ENCODE measurements at regions not wholly inside any gene's neighbourhood (a gene's known extent, or its start where the extent isn't known, plus 50 kb on each side); places are given as distances from the start of the nearest gene placed in this dataset.
A peak's percentile ranks its signal among the peaks of the same experiment; 100 is the strongest.
"Not testable (repeated sequence)": the region's sequence is repeated elsewhere in the genome, so short reads cannot be mapped to it uniquely, and the experiment has no call there.

DNA sequence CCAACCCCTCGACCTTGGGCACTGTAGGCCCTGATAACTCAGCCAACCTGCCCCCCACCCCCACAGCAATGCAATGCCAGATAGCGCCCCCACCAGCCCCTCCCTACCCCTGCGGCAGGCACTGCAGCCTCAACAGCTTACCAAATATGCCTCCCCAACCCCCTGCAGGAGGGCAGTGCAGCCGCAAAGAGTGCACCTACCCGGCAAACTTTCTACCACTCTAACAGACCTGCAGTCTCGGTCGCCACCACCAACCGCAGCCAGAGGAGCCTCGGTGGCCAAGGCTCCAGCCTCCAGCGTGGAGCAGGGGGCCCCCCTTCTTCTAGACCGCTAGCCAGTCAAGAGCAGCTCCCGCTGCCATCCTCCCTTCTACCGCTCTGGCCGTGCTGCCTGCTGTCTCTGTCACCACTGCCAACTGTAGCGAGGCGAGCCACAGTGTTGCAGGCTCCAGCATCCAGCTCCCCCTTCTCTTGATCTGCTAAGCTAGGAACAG, 67.7 kb upstream of the THOC3 start:
- H3K27me3 ChIP-seq (ENCODE audit: insufficient read depth, low read length); H3K4me1 ChIP-seq (ENCODE audit: insufficient read depth, low read length); H2BK120ac ChIP-seq (ENCODE audit: low read depth, low read length, poor library complexity, severe bottlenecking); H3K4ac ChIP-seq (ENCODE audit: low read depth, low read length); H3K56ac ChIP-seq (ENCODE audit: insufficient read length, low read depth, low read length); H3K9me3 Mint-ChIP-seq; H3K27ac ChIP-seq (ENCODE audit: insufficient read length, low read depth, low read length); H3K23me2 ChIP-seq (ENCODE audit: insufficient read length, low read depth, low read length, poor library complexity, severe bottlenecking); H3K27me3 Mint-ChIP-seq (ENCODE audit: low read depth); H3K79me2 ChIP-seq (ENCODE audit: insufficient read depth, low read length); DNase-seq; H3T11ph ChIP-seq (ENCODE audit: low read length); H2BK20ac ChIP-seq (ENCODE audit: low read depth, low read length, poor library complexity, severe bottlenecking); H3K9ac ChIP-seq (ENCODE audit: extremely low read depth, insufficient read length, low read length); H3K4me1 Mint-ChIP-seq; H2AFZ ChIP-seq (ENCODE audit: low read length); H4K8ac ChIP-seq (replicated peaks; ENCODE audit: insufficient read length, low read depth, low read length); H3K14ac ChIP-seq (ENCODE audit: insufficient read depth, low read length); H3K4me2 ChIP-seq (ENCODE audit: insufficient read depth, insufficient read length, low read length); H4K91ac ChIP-seq (ENCODE audit: insufficient read length, low read depth, low read length); H2BK15ac ChIP-seq (ENCODE audit: low read depth, low read length); H2AK5ac ChIP-seq (ENCODE audit: insufficient read length, low read length); H2BK5ac ChIP-seq (ENCODE audit: insufficient read length, low read length); H3K18ac ChIP-seq (ENCODE audit: insufficient read length, low read depth, low read length); H3K27ac Mint-ChIP-seq; H3K36me3 Mint-ChIP-seq (ENCODE audit: insufficient read depth in 1 of 3, low read depth in 3 of 3); H3K23ac ChIP-seq (ENCODE audit: insufficient read length, low read depth, low read length); H3K79me1 ChIP-seq (ENCODE audit: insufficient read depth, low read depth, low read length, poor library complexity, severe bottlenecking); H4K20me1 ChIP-seq (ENCODE audit: control insufficient read depth, insufficient read depth, insufficient read length); H4K5ac ChIP-seq (ENCODE audit: insufficient read length, low read depth, low read length); H3K9me3 ChIP-seq (ENCODE audit: control insufficient read depth, low read depth, low read length); H2BK12ac ChIP-seq (ENCODE audit: insufficient read length, low read depth, low read length): not testable (repeated sequence)
- WGBS (ENCODE audit: extremely low coverage, insufficient read length, low lambda C conversion rate) = no CpG with 5 or more reads among the region's 16 CpGs
- peak overlapping the region in 1 of 2 experiments; percentile 7; a peak in 1 of 5 replicates for H3K4me3 Mint-ChIP-seq

DNA sequence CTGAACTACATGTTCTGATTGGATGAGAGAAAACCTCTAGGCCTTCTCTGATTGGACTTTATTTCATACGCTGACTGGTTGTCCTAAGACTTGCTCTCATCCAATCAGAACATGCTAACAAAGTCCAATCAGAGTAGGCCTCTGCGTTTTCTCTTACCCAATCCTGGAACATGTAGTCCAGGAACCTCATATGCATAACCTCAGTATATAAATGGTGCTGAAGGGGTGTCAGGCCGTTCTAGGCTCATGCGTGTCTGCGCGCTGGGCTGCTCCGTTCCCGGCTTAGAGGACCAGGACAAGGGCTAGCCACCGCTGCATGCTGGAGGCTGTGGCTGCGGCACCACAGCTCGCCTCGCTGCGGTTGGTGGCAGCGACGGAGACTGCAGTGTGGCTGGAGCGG, 68.3 kb upstream of the THOC3 start:
- H4K8ac ChIP-seq (replicated peaks; ENCODE audit: insufficient read length, low read depth, low read length); H3K23ac ChIP-seq (ENCODE audit: insufficient read length, low read depth, low read length); H3K27me3 Mint-ChIP-seq (ENCODE audit: low read depth); H3K4me1 Mint-ChIP-seq; H3K4ac ChIP-seq (ENCODE audit: low read depth, low read length); H3K27ac ChIP-seq (ENCODE audit: insufficient read length, low read depth, low read length); H2BK12ac ChIP-seq (ENCODE audit: insufficient read length, low read depth, low read length); H3K27me3 ChIP-seq (ENCODE audit: insufficient read depth, low read length); H2AK5ac ChIP-seq (ENCODE audit: insufficient read length, low read length); H3K9me3 Mint-ChIP-seq; H3K9ac ChIP-seq (ENCODE audit: extremely low read depth, insufficient read length, low read length); H2AFZ ChIP-seq (ENCODE audit: low read length); H3K56ac ChIP-seq (ENCODE audit: insufficient read length, low read depth, low read length); H3T11ph ChIP-seq (ENCODE audit: low read length); H3K27ac Mint-ChIP-seq; H3K4me1 ChIP-seq (ENCODE audit: insufficient read depth, low read length); H3K23me2 ChIP-seq (ENCODE audit: insufficient read length, low read depth, low read length, poor library complexity, severe bottlenecking); H3K79me1 ChIP-seq (ENCODE audit: insufficient read depth, low read depth, low read length, poor library complexity, severe bottlenecking); H2BK20ac ChIP-seq (ENCODE audit: low read depth, low read length, poor library complexity, severe bottlenecking); H3K4me2 ChIP-seq (ENCODE audit: insufficient read depth, insufficient read length, low read length); H3K79me2 ChIP-seq (ENCODE audit: insufficient read depth, low read length); H3K18ac ChIP-seq (ENCODE audit: insufficient read length, low read depth, low read length); H2BK5ac ChIP-seq (ENCODE audit: insufficient read length, low read length); DNase-seq; H2BK120ac ChIP-seq (ENCODE audit: low read depth, low read length, poor library complexity, severe bottlenecking); H4K91ac ChIP-seq (ENCODE audit: insufficient read length, low read depth, low read length); H4K20me1 ChIP-seq (ENCODE audit: control insufficient read depth, insufficient read depth, insufficient read length); H3K36me3 Mint-ChIP-seq (ENCODE audit: insufficient read depth in 1 of 3, low read depth in 3 of 3); H4K5ac ChIP-seq (ENCODE audit: insufficient read length, low read depth, low read length); H3K9me3 ChIP-seq (ENCODE audit: control insufficient read depth, low read depth, low read length); H3K14ac ChIP-seq (ENCODE audit: insufficient read depth, low read length); H2BK15ac ChIP-seq (ENCODE audit: low read depth, low read length): not testable (repeated sequence)
- peak overlapping the region in 1 of 2 experiments; percentile 7; a peak in 1 of 5 replicates for H3K4me3 Mint-ChIP-seq
- WGBS (ENCODE audit: extremely low coverage, insufficient read length, low lambda C conversion rate) = no CpG with 5 or more reads among the region's 16 CpGs

Measured in H9 (cell line).